Midbrain (tissue), 1 donor: ENCODE measurements at regions not wholly inside any gene's neighbourhood (a gene's known extent, or its start where the extent isn't known, plus 50 kb on each side); places are given as distances from the start of the nearest gene placed in this dataset.
"Not testable (repeated sequence)": the region's sequence is repeated elsewhere in the genome, so short reads cannot be mapped to it uniquely, and the experiment has no call there.

Experiments used
- DNase-seq: peaks from one replicate; lab custom pipeline; 2025; lab: John Stamatoyannopoulos, UW

- no peak for DNase-seq
Measured at GRCh38 chrX:109782994-109783700, 50.1 kb upstream of the ACSL4 start.

DNA sequence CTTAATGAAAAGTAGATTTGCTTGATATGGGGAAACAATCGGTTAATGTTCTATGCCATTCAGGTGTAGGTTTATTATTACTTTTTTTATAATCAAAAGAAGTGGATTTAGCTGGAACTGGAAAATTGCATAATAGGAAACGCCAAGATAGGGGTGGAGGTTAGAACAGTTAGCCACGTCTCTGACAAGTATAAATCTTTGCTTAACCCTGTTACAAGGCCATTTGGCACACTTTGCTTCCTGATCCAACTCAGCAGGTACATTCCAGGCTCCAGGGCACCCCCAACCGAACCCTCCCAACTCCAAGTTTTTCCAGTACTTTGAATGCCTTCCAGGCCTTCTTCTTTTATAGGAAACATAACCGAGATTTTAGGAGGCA is 50.6 kb upstream of the ACSL4 start:
- DNase-seq, result no peak

- no peak for DNase-seq
Measured at GRCh38 chrX:109785053-109785452, 52.0 kb upstream of the ACSL4 start.

- not testable (repeated sequence) for DNase-seq
Measured at GRCh38 chrX:109790511-109790910, 57.5 kb upstream of the ACSL4 start.

GRCh38 chrX:109793191-109793590 is 60.1 kb upstream of the ACSL4 start:
- DNase-seq, result no peak

DNA sequence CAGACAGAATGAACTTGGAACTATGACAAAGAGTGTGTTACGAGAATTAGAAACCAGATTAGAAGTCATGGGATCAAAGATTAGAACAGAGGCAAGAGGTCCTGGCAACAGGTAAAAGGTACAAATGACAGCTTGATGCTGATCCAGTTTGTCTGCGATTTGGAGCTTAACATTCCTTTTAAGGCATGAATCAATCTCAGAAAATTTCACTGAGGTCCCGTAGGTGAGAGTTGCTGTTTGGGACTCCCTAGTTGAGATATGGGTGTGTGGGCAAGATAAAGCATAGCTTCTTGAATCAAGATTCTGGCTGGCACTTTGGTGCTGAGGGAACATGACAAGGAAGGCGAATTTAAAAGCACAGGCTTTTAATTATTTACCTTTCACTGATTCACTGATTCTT is 62.6 kb upstream of the ACSL4 start:
- no peak for DNase-seq

DNA sequence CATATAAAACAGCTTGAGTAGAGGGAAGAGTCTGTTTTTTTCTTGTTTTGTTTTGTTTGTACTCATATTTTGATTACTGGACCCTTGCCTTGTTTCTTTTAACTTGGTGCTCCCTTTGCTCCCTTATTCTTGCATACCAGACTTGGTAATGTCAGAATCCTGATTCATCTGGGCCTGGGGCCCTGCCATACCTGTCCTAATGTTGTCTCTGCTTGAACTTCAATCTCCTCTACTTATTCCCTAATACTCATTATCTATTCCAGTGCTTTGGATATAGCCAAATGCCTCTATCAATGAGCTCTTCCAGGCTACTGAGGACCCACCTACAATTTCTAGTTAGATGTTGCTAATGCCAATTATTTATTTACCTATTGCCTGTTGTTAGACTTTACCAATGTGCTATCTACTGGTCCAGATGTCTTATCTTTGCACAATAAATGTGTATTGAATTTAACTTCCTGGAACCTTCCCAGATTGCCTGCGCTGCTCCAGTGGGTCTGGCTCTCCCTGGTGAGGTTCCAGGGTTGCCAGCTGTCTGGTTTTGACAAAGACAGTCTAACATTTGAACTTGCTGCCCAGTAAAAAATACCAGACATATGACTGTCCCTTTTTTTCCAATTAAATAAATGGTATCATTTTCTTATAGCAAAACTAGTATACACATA is 64.4 kb upstream of the ACSL4 start:
- DNase-seq, result no peak

- no peak for DNase-seq
Measured at GRCh38 chrX:109812236-109812635, 79.2 kb upstream of the ACSL4 start.

DNA sequence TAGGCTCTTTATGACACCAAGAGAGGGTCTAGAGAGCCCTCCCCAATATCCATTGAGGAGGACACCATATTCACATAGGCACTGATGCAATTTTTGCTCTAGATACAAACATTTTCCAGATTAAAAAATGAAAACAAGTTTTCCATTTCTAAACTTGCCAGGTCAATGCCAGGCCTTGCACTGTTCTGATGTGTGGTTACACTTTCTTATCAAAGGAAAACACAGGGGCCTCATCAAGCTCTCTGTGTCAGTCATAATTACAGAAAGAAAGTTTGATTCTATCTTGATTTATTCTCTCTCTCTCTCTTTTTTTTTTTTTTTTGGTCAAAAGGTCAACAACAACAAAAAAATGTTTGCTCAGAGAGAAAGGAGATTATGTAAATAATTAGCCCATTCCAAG is 80.2 kb upstream of the ACSL4 start:
- no peak for DNase-seq

DNA sequence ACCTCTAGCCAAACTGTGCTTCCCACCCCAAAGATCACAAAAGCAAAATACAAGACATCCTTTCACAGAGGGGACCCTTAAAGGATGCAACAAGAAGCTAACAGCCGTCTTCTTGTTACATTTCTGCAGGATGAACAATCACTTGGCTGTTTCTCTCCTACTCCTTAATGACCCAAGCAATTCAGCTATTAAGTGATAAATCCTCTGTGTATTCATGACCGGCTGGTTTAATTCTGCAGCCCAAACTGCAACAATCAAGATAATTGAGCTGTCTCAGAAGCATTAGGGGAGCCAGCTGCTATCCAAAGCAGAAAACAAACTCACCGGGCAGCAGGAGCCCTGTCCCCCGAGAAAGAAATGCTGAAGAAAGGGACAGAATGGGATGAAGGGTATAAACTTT is 85.9 kb upstream of the ACSL4 start:
- no peak for DNase-seq

- no peak for DNase-seq
Measured at GRCh38 chrX:109822861-109823260, 89.8 kb upstream of the ACSL4 start.

DNA sequence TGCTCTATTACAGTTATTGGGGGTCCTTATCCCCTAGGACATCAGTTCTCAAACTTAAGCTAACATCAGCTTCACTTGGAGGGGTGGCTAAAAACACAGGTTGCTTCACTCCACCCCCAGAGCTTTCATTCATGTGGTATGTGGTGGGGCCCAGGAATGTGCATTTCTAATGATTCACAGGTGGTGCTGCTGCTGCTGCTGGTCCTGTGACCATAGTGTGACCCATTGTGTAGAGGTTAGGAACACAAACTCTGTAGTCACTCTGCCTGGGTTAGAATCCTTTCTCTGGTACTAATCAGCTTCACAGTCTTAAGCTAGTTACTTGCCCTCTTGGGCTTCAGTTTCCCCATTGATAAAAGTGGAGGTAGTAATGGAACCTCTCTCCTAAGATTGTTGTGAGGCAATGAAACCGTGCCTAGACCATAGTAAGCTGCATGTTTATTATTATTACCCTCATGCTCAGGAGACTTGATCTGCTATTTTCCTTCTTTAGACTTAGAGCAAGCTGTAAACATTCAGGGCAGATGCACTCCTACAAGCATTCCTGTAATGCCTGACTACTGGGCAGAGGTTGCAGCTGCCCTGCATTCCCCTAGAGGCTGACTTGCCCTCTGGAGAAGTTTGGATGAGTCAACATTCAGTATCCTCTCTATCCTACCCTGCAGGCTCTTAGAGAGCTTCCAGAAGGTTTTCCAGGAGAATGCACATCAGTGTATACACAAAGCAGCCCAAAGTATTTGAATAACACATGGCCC is 94.1 kb upstream of the ACSL4 start:
- no peak for DNase-seq

- DNase-seq, result no peak
Measured at GRCh38 chrX:109827772-109828171, 94.7 kb upstream of the ACSL4 start.

DNA sequence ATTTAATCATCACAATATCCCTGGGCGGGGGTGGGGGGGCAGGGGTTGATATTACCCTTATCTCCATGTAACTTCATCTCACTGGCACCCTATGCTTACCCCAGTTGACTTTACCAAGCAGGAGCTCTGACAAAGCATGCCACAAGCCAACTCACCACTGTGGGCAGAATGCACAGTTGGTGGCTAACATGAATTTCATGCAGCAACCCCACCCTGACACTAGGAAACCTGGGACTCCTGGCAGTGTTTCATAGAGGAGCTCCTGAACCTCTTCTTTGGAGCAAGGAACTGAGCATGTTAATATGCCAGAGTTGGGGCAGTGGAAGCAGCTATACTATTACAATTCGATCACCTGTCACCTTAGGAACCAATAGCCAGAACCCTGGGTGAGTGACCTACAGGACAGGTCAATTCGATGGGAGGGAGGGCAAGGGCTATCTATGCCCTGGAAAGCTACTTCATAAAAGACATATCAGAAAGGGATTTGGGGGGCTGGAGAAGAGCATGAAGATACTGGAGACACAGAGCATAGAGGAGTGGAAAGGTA is 97.2 kb upstream of the ACSL4 start:
- no peak for DNase-seq

DNA sequence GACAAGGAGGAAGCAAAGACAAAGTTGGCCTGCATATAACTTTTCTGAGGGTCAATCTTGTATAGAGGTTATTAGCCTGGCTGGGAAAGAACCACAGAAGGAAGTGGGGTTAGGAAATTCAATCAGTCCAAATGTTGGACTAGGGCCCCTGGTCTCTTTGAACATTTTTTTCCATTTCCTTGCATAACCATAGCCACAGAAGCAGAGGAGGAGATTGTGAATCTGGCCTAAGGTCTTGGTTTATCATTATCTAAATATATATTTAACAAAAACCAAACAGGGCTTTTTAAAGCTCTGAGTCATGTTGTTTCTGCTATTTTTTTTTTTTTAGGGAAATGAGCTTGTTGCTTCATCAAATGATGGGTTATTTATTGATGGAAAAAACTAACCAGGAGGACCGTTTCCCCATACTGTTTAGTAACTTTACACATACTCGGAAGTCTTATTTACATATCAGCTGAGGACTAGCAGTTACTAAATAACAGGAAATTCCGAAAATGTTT is 97.7 kb upstream of the ACSL4 start:
- DNase-seq, result no peak

DNA sequence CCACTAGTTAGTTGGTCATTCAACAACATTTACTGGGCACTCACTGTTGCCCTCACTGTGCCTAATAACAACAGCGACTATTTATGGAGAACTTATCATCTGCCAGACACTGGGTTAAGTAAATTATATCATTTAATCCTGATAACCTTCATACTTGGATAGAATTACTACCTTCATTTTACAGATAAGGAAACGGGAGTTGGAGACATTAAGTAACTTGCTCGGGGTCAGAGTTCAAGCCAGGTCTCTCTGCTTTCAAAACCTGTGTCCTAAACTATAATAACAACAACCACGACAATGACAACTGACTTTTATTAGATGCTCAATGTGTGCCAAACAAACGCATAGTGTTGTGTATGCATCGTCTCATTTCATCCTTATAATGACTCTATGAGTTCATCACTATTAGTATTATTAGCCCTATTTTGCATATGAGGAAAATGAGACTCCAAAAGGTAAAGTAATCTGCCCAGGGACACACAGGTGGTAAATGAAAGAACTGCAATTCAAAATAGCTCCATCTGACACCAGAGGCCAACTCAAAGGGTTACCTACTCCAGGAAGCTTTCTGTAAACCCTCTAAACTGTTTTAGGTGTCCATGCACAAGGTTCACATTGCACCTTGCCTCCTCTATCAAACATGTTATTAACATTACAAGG is 98.4 kb upstream of the ACSL4 start:
- no peak for DNase-seq

- no peak for DNase-seq
Measured at GRCh38 chrX:109839694-109840567, 106.9 kb upstream of the ACSL4 start.

GRCh38 chrX:109840585-109840984 is 107.5 kb upstream of the ACSL4 start:
- DNase-seq, result peak; percentile 16

DNA sequence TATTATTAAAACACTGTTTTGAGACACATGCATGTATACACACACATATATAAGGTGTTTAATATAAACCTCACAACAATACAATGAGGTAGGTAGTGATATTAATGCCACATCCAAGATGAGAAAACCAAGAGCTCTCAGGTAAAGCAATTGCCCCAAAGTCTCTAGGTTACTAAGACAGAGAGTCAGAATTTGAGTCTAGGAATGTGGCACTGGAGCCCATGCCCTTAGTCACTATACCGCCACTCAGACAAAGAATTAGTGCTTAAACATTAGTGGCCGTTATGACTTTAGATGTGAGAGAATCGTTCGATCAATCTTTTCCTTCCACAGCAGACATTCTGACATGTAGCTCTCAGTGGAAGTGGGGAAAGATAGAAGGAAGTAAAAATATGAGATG is 108.2 kb upstream of the ACSL4 start:
- no peak for DNase-seq

DNA sequence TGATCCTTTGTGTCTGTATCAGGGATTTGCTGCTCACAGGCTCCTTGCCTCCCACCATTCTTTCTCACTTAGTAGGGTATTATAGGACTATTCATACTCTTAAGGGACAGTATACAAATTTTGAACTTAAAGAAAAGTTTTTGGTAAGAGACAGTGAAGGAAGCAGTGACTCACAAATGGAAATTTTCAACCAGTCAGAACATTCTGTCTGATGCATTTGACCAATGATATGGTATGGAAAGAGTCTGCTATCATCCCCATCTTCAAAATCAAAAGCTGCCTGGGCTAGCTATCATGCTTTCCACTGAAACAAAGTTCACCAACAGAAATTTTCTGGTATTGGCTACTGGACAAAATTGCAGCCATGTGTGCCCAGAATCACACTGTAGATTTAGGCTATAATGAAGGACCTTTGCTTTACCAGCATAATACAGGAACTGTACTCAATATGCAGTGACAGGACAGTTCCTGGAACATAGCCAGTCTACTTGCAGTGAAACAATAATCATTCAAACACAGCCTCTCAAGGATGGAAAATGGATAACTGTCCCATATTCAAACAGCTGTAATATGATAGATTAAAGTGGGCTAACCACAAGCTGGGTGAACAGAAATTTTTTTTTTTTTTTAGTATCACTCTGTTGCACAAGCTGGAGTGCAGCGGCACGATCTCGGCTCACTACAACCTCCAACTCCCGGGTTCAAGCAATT is 109.0 kb upstream of the ACSL4 start:
- no peak for DNase-seq

DNA sequence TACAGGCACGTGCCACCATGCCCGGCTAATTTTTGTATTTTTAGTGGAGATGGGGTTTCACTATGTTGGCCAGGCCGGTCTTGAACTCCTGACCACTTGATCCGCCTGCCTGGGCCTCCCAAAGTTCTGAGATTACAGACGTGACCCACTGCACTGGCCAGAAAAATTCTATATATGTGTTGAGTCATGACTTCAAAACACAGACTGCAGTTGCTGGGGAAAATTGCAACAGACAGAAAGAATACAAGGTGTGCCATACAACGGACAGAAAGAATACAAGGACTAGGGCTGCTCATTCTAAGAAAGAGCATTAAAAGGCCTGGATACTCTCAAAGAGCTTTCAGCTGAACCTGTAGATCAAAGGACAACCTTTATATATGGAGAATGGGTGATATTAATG is 109.6 kb upstream of the ACSL4 start:
- no peak for DNase-seq
